ENCODE measurements at regions not wholly inside any gene's neighbourhood (a gene's known extent, or its start where the extent isn't known, plus 50 kb on each side); places are given as distances from the start of the nearest gene placed in this dataset.

- no peak overlapping the region for H3K27ac ChIP-seq (ENCODE audit: low read depth in 1 of 2, low read length in 2 of 2)
- peak overlapping the region in 1 of 7 donors; percentile 5 for H3K27ac Mint-ChIP-seq
- no peaks in the 10 kb centered on the region for H3K36me3 Mint-ChIP-seq
- peaks cover 9 to 17% of the 10 kb centered on the region in 2 donors for H3K9me3 ChIP-seq (replicated peaks in 1 of 2; ENCODE audit: control insufficient read depth in 1 of 2, insufficient read depth in 1 of 2, low read length in 2 of 2)
- no peak for DNase-seq
- no peak overlapping the region for H3K4me2 ChIP-seq (replicated peaks; ENCODE audit: extremely low read depth, low read length, poor library complexity, severe bottlenecking)
- no peaks in the 10 kb centered on the region for H3K36me3 ChIP-seq (replicated peaks in 1 of 2; ENCODE audit: control insufficient read depth in 1 of 2, insufficient read depth in 2 of 2, low read length in 2 of 2)
- H3K9ac ChIP-seq (ENCODE audit: insufficient read depth, low read length, poor library complexity, severe bottlenecking), result no peak overlapping the region
- H3K79me2 ChIP-seq (ENCODE audit: insufficient read depth, low read length), result no peaks in the 10 kb centered on the region
- no peaks in the 10 kb centered on the region for H4K20me1 ChIP-seq (ENCODE audit: insufficient read depth, low read length)
- H3K4me1 Mint-ChIP-seq, result no peaks in the 10 kb centered on the region
- no peak overlapping the region for H3K4me3 Mint-ChIP-seq
- H2AFZ ChIP-seq (ENCODE audit: insufficient read depth, low read depth, low read length, poor library complexity, severe bottlenecking), result no peak overlapping the region
- TF ChIP-seq CTCF (IDR thresholded peaks at IDR 0.05), result no peak
- no CpG with 5 or more reads among the region's 2 CpGs for WGBS (ENCODE audit: insufficient coverage)
- peaks cover 4 to 17% (median 6%) of the 10 kb centered on the region in 7 donors for H3K9me3 Mint-ChIP-seq
- intact Hi-C loops (cut with micrococcal nuclease), result no loop called here
- H3K4me3 ChIP-seq (replicated peaks in 1 of 3; ENCODE audit: low read depth in 2 of 3, low read length in 3 of 3), result no peak overlapping the region
- H3K27me3 Mint-ChIP-seq (ENCODE audit: low read depth in 3 of 3), result peaks cover 0 to 2% (median 0%) of the 10 kb centered on the region in 3 donors
- H3K4me1 ChIP-seq (ENCODE audit: control insufficient read depth in 1 of 2, insufficient read depth in 2 of 2, low read length in 2 of 2), result no peaks in the 10 kb centered on the region
- H3K27me3 ChIP-seq (ENCODE audit: control insufficient read depth in 2 of 2, insufficient read depth in 2 of 2, low read length in 2 of 2), result no peaks in the 10 kb centered on the region
Observed at GRCh38 chr17:52673791-52674190, 515.3 kb upstream of the CA10 start.

GRCh38 chr17:52666264-52666663, 507.8 kb upstream of the CA10 start:
- TF ChIP-seq CTCF (IDR thresholded peaks at IDR 0.05), result no peak
- no peak overlapping the region for H3K4me3 ChIP-seq (replicated peaks in 1 of 3; ENCODE audit: low read depth in 2 of 3, low read length in 3 of 3)
- H2AFZ ChIP-seq (ENCODE audit: insufficient read depth, low read depth, low read length, poor library complexity, severe bottlenecking), result no peak overlapping the region
- Mint-ChIP-seq H3K27me3 (ENCODE audit: low read depth in 3 of 3) (no peaks in the 10 kb centered on the region), H3K9me3 (peaks cover 0 to 10% (median 4%) of the 10 kb centered on the region in 7 donors), H3K4me1 (no peaks in the 10 kb centered on the region), H3K36me3 (no peaks in the 10 kb centered on the region), H3K4me3 (no peak overlapping the region), H3K27ac (no peak overlapping the region)
- H3K9ac ChIP-seq (ENCODE audit: insufficient read depth, low read length, poor library complexity, severe bottlenecking), result no peak overlapping the region
- H4K20me1 ChIP-seq (ENCODE audit: insufficient read depth, low read length), result no peaks in the 10 kb centered on the region
- no peaks in the 10 kb centered on the region for H3K27me3 ChIP-seq (ENCODE audit: control insufficient read depth in 2 of 2, insufficient read depth in 2 of 2, low read length in 2 of 2)
- H3K4me1 ChIP-seq (ENCODE audit: control insufficient read depth in 1 of 2, insufficient read depth in 2 of 2, low read length in 2 of 2), result no peaks in the 10 kb centered on the region
- DNase-seq, result no peak
- no peak overlapping the region for H3K4me2 ChIP-seq (replicated peaks; ENCODE audit: extremely low read depth, low read length, poor library complexity, severe bottlenecking)
- no peak overlapping the region for H3K27ac ChIP-seq (ENCODE audit: low read depth in 1 of 2, low read length in 2 of 2)
- no CpG with 5 or more reads among the region's 1 CpG for WGBS (ENCODE audit: insufficient coverage)
- H3K79me2 ChIP-seq (ENCODE audit: insufficient read depth, low read length), result no peaks in the 10 kb centered on the region
- intact Hi-C loops (cut with micrococcal nuclease), result no loop called here
- peaks cover 8 to 19% of the 10 kb centered on the region in 2 donors for H3K9me3 ChIP-seq (replicated peaks in 1 of 2; ENCODE audit: control insufficient read depth in 1 of 2, insufficient read depth in 1 of 2, low read length in 2 of 2)
- no peaks in the 10 kb centered on the region for H3K36me3 ChIP-seq (replicated peaks in 1 of 2; ENCODE audit: control insufficient read depth in 1 of 2, insufficient read depth in 2 of 2, low read length in 2 of 2)
